Ishikawa (cell line): ENCODE measurements at regions not wholly inside any gene's neighbourhood (a gene's known extent, or its start where the extent isn't known, plus 50 kb on each side); places are given as distances from the start of the nearest gene placed in this dataset.

ENCODE experiments used
- CEBPB ChIP-seq: IDR thresholded peaks from 2 replicates; pipeline ENCODE4 v1.6.1; 2012
- CREB1 ChIP-seq: IDR thresholded peaks from 2 replicates; pipeline ENCODE4 v1.6.1; 2012; ENCODE audit warnings: low read depth
- EGR1 ChIP-seq: IDR thresholded peaks from 2 replicates; pipeline ENCODE4 v1.6.1; 2012
- EP300 ChIP-seq: IDR thresholded peaks from 2 replicates; pipeline ENCODE4 v1.6.1; 2012; ENCODE audit warnings: borderline replicate concordance
- FOXM1 ChIP-seq: IDR thresholded peaks from 2 replicates; pipeline ENCODE4 v1.6.1; 2012; ENCODE audit warnings: low read depth, borderline replicate concordance
- NFIC ChIP-seq: IDR thresholded peaks from 2 replicates; pipeline ENCODE4 v1.6.1; 2012
- RAD21 ChIP-seq: IDR thresholded peaks from 2 replicates; pipeline ENCODE4 v1.6.1; 2012; ENCODE audit warnings: low read depth
- REST ChIP-seq: IDR thresholded peaks from 2 replicates; pipeline ENCODE4 v1.6.1; 2012; ENCODE audit warnings: low read depth, mild to moderate bottlenecking
- TAF1 ChIP-seq: IDR thresholded peaks from 2 replicates; pipeline ENCODE4 v1.6.1; 2012; ENCODE audit warnings: low read depth, mild to moderate bottlenecking
- TCF12 ChIP-seq: IDR thresholded peaks from 2 replicates; pipeline ENCODE4 v1.6.1; 2012; ENCODE audit warnings: low read depth
- TEAD4 ChIP-seq: IDR thresholded peaks from 2 replicates; pipeline ENCODE4 v1.6.1; 2012
- USF1 ChIP-seq: IDR thresholded peaks from 2 replicates; pipeline ENCODE4 v1.6.1; 2012
- YY1 ChIP-seq: IDR thresholded peaks from 2 replicates; pipeline ENCODE4 v1.6.1; 2012; ENCODE audit warnings: low read depth
- ZBTB7A ChIP-seq: IDR thresholded peaks from 2 replicates; pipeline ENCODE4 v1.6.1; 2012; ENCODE audit warnings: low read depth
- TF ChIP-seq, protein P1 (sequence below): IDR thresholded peaks from 2 replicates; pipeline ENCODE4 v1.6.1; 2012

DNA sequence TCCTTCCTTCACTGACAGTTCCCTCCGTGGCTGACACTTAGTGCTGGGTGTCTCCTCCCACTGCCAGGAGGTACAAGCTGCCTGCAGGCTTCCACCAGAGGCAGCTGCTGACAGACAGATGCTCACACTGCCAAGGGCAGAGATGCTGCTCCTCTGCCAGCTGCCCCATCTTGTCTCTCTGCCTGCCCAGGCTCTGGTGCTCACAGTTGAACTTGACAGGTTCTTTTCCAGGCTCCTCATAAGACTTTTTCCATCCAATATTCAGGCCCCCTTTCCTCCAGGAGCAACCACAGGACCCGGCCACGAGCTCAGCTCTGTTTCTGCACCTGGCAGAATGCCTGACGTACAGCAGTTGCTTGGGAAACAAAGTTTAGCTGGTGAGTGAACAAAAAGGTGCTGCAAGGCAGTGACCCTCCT, 79.8 kb downstream of the PSMB1 start:
- no peak for TF ChIP-seq CEBPB
- no peak for TF ChIP-seq TCF12
- TF ChIP-seq, protein P1, sequence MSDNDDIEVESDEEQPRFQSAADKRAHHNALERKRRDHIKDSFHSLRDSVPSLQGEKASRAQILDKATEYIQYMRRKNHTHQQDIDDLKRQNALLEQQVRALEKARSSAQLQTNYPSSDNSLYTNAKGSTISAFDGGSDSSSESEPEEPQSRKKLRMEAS: no peak
- TF ChIP-seq USF1: no peak
- TF ChIP-seq NFIC: no peak
- TF ChIP-seq RAD21: no peak
- TF ChIP-seq EGR1: no peak
- no peak for TF ChIP-seq TAF1
- no peak for TF ChIP-seq YY1
- TF ChIP-seq FOXM1: no peak
- no peak for TF ChIP-seq EP300
- no peak for TF ChIP-seq REST
- TF ChIP-seq ZBTB7A: no peak
- no peak for TF ChIP-seq TEAD4
- TF ChIP-seq CREB1: no peak

DNA sequence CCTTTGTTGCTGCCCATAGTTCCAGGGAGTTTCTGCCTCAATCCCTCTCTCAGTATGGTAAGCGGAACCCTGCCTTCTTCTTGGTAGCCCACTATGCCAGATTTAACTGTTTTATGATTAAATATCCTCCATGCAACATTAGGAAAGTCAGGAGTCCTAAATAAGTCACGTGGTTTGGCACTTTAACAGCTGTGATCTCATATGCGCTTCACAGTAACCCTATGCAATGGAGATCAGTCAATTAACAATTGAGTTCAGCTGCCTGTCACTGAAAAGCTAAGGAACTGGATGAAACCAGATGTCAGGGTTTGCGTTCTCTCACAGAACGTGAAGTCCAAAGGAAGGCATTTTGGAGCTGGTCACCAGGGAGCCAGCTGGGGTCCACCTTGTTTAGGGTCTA, 81.6 kb downstream of the PSMB1 start:
- TF ChIP-seq CREB1 (no peak), RAD21 (no peak), ZBTB7A (no peak), TAF1 (no peak), TCF12 (no peak), EP300 (no peak), REST (no peak), YY1 (no peak), NFIC (no peak), TEAD4 (no peak), EGR1 (no peak), CEBPB (no peak)
- TF ChIP-seq, protein P1: no peak

GRCh38 chr6:170470734-170471133, 82.4 kb downstream of the PSMB1 start:
- TF ChIP-seq EP300 (no peak), TEAD4 (no peak), CREB1 (no peak), ZBTB7A (no peak), TCF12 (no peak), EGR1 (no peak)

DNA sequence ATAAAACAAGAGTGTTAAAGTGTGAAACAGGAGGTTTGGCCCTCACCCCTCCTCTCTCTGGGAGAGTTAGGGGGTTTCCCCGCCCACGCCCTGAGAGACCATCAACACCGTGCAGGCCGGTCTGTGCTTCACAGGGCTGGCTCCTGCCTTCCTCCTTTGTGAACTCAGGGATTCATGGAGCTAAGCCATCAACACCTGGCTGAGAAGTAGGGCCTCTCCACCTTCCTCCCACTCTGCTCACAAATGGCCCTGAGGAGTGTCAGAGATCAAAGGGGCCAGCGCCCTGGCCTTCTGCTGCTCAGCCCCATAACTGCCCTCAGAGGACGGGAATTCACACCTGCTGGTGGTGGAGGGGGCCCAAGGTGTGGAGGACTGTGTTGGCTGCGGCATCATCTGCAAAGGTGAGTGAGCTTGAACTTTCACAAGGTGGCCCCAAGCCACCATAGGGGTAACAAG, 88.6 kb downstream of the PSMB1 start:
- TF ChIP-seq CEBPB (no peak), NFIC (no peak), TEAD4 (no peak), CREB1 (no peak), YY1 (no peak), ZBTB7A (no peak), TAF1 (no peak), REST (no peak), USF1 (no peak)
- TF ChIP-seq, protein P1: no peak

GRCh38 chr6:170464080-170464479, 89.0 kb downstream of the PSMB1 start:
- TF ChIP-seq RAD21 (no peak), CEBPB (no peak), EGR1 (no peak), REST (no peak), USF1 (no peak), ZBTB7A (no peak), TAF1 (no peak), CREB1 (no peak), FOXM1 (no peak)
